ENCODE measurements at regions not wholly inside any gene's neighbourhood (a gene's known extent, or its start where the extent isn't known, plus 50 kb on each side); places are given as distances from the start of the nearest gene placed in this dataset.

DNA sequence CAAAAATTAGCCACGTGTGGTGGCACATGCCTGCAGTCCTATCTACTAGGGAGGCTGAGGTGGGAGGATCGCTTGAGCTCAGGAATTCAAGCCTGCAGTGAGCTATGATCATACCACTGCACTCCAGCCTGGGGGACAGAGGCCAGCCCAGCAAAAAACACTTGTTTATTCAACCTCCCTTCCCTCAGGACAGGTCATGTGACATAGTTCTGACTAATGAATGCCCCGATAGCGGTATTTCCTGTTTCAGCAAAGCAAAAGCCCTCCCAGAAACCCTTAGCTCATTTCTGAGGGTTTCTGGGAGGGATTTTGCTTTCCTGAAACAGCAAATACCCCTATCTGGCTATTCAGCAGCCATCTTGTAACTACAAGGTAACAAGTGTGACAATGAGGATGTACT is 157.1 kb downstream of the GATA3 start:
- BruUV-seq (replicated peaks) = no TSS peak
- Histone ChIP-seq H2BK5ac (ENCODE audit: low read depth, low read length, poor library complexity, severe bottlenecking) (no peak overlapping the region), H3K27ac (ENCODE audit: insufficient read depth, low read length) (no peak overlapping the region), H2BK20ac (ENCODE audit: low read depth, low read length) (no peak overlapping the region), H3K36me3 (ENCODE audit: control insufficient read depth, insufficient read depth, low read length) (no peaks in the 10 kb centered on the region), H2AFZ (replicated peaks; ENCODE audit: low read length, poor library complexity) (no peak overlapping the region), H3K18ac (ENCODE audit: low read depth, low read length) (no peak overlapping the region), H2BK15ac (ENCODE audit: low read depth, low read length) (no peak overlapping the region), H3K9ac (ENCODE audit: low read depth, low read length) (no peak overlapping the region), H3K79me1 (ENCODE audit: low read depth in 1 of 2, low read length in 2 of 2) (no peaks in the 10 kb centered on the region), H3K9me3 (ENCODE audit: control insufficient read depth, insufficient read depth, low read length) (peaks cover 8% of the 10 kb centered on the region; the same call in 1 of the 2 replicates), H3K4me1 (ENCODE audit: control insufficient read depth, insufficient read depth, low read length) (no peaks in the 10 kb centered on the region), H3K4me2 (ENCODE audit: low read depth, low read length) (no peak overlapping the region), H4K91ac (ENCODE audit: insufficient read depth, low read depth, low read length) (no peak overlapping the region), H3K14ac (replicated peaks; ENCODE audit: low read depth, low read length) (no peak overlapping the region), H3K9me1 (ENCODE audit: insufficient read depth, low read length) (no peaks in the 10 kb centered on the region), H3K4ac (ENCODE audit: low read depth, low read length) (no peak overlapping the region), H3K4me3 (ENCODE audit: insufficient read depth, low read depth, low read length) (no peak overlapping the region), H2AK5ac (ENCODE audit: low read depth, low read length) (no peak overlapping the region), H4K5ac (ENCODE audit: low read depth, low read length) (no peak overlapping the region), H2AK9ac (replicated peaks; ENCODE audit: low read depth, low read length, poor library complexity) (no peak overlapping the region), H4K8ac (ENCODE audit: low read depth in 2 of 2, low read length in 2 of 2) (no peak overlapping the region), H3K27me3 (ENCODE audit: control insufficient read depth, insufficient read depth, low read length) (no peaks in the 10 kb centered on the region), H3K23ac (ENCODE audit: low read depth, low read length) (no peak overlapping the region), H4K20me1 (ENCODE audit: insufficient read depth, low read length) (no peaks in the 10 kb centered on the region), H3K56ac (ENCODE audit: extremely low read depth, insufficient read depth, low read length) (no peak overlapping the region), H2BK120ac (ENCODE audit: low read depth, low read length) (no peak overlapping the region)
- POLR2A ChIA-PET (ENCODE audit: unreplicated experiment) = no interaction called here
- intact Hi-C loops (cut with micrococcal nuclease) = no loop called here
- TF ChIP-seq RCOR1 (IDR thresholded peaks at IDR 0.05; ENCODE audit: insufficient replicate concordance, low read length) (no peak), MAFK (IDR thresholded peaks at IDR 0.05; ENCODE audit: low read depth, low read length) (no peak), NFE2L2 (IDR thresholded peaks at IDR 0.05; ENCODE audit: low read depth, low read length) (no peak), CHD1 (IDR thresholded peaks at IDR 0.05; ENCODE audit: low read depth, low read length) (no peak), MAZ (IDR thresholded peaks at IDR 0.05; ENCODE audit: borderline replicate concordance, low read depth, low read length) (no peak), BHLHE40 (IDR thresholded peaks at IDR 0.05; ENCODE audit: low read depth, low read length) (no peak), POLR2A (IDR thresholded peaks at IDR 0.05; ENCODE audit: low read depth, low read length) (no peak), MXI1 (IDR thresholded peaks at IDR 0.05; ENCODE audit: borderline replicate concordance, low read depth, low read length) (no peak), CEBPB (IDR thresholded peaks at IDR 0.05; ENCODE audit: low read depth, low read length) (no peak), SMC3 (IDR thresholded peaks at IDR 0.05; ENCODE audit: low read depth, low read length) (no peak), RFX5 (IDR thresholded peaks at IDR 0.05; ENCODE audit: low read depth, low read length) (no peak), FOS (IDR thresholded peaks at IDR 0.05; ENCODE audit: low read depth, low read length) (no peak), RAD21 (IDR thresholded peaks at IDR 0.05; ENCODE audit: low read length) (no peak)
- TF ChIP-seq, protein P1, sequence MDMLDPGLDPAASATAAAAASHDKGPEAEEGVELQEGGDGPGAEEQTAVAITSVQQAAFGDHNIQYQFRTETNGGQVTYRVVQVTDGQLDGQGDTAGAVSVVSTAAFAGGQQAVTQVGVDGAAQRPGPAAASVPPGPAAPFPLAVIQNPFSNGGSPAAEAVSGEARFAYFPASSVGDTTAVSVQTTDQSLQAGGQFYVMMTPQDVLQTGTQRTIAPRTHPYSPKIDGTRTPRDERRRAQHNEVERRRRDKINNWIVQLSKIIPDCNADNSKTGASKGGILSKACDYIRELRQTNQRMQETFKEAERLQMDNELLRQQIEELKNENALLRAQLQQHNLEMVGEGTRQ (IDR thresholded peaks at IDR 0.05; ENCODE audit: low read depth, low read length) = no peak
- TF ChIP-seq, protein P2, sequence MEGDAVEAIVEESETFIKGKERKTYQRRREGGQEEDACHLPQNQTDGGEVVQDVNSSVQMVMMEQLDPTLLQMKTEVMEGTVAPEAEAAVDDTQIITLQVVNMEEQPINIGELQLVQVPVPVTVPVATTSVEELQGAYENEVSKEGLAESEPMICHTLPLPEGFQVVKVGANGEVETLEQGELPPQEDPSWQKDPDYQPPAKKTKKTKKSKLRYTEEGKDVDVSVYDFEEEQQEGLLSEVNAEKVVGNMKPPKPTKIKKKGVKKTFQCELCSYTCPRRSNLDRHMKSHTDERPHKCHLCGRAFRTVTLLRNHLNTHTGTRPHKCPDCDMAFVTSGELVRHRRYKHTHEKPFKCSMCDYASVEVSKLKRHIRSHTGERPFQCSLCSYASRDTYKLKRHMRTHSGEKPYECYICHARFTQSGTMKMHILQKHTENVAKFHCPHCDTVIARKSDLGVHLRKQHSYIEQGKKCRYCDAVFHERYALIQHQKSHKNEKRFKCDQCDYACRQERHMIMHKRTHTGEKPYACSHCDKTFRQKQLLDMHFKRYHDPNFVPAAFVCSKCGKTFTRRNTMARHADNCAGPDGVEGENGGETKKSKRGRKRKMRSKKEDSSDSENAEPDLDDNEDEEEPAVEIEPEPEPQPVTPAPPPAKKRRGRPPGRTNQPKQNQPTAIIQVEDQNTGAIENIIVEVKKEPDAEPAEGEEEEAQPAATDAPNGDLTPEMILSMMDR (conservative IDR thresholded peaks at IDR 0.05; ENCODE audit: low read depth, low read length) = no peak
- TF ChIP-seq, protein P3, sequence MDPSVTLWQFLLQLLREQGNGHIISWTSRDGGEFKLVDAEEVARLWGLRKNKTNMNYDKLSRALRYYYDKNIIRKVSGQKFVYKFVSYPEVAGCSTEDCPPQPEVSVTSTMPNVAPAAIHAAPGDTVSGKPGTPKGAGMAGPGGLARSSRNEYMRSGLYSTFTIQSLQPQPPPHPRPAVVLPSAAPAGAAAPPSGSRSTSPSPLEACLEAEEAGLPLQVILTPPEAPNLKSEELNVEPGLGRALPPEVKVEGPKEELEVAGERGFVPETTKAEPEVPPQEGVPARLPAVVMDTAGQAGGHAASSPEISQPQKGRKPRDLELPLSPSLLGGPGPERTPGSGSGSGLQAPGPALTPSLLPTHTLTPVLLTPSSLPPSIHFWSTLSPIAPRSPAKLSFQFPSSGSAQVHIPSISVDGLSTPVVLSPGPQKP (IDR thresholded peaks at IDR 0.05; ENCODE audit: borderline replicate concordance, low read depth, low read length) = no peak
- in situ Hi-C loops (cut with MboI; ENCODE audit: low sequenced_read_pairs) = no loop called here
- DNase-seq = no peak
- dilution Hi-C loops (cut with HindIII; ENCODE audit: low sequenced_read_pairs, unreplicated experiment) = no loop called here
- CTCF ChIA-PET = no interaction called here
- no peak for ATAC-seq (ENCODE audit: low read depth)
- WGBS, 2 experiments (ENCODE audit: extremely low coverage in 2 of 2, insufficient read length in 1 of 2) = no CpG with 5 or more reads among the region's 4 CpGs

All from IMR-90 (cell line).